Suprapubic skin (tissue), 4 donors: ENCODE measurements at regions not wholly inside any gene's neighbourhood (a gene's known extent, or its start where the extent isn't known, plus 50 kb on each side); places are given as distances from the start of the nearest gene placed in this dataset.

Source experiments
- DNase-seq, 2 donors: peaks; one replicate each; pipeline ENCODE4 v3.0.0-alpha.2; 2019; ENCODE audit warnings: low spot score in 2 of 2
- H3K27ac ChIP-seq: fragments of 200-600 bp; sonication (generic); one replicate; pipeline ENCODE4 v1.5.1; 2019
- H3K27me3 ChIP-seq: fragments of 200-600 bp; sonication (generic); one replicate; pipeline ENCODE4 v1.5.1; 2019
- H3K36me3 ChIP-seq: fragments of 200-600 bp; sonication (generic); one replicate; pipeline ENCODE4 v1.5.1; 2019
- H3K4me1 ChIP-seq: fragments of 200-600 bp; sonication (generic); one replicate; pipeline ENCODE4 v1.5.1; 2019
- H3K4me3 ChIP-seq: fragments of 200-600 bp; sonication (generic); one replicate; pipeline ENCODE4 v1.5.1; 2019; ENCODE audit warnings: mild to moderate bottlenecking
- H3K9me3 ChIP-seq: fragments of 200-600 bp; sonication (generic); one replicate; pipeline ENCODE4 v1.5.1; 2019
- EP300 ChIP-seq: sonication (generic); formaldehyde crosslinking; IDR thresholded peaks from one replicate; pipeline ENCODE4 v1.6.1; 2017; ENCODE audit warnings: antibody characterized with exemption
- POLR2A ChIP-seq, 2 donors: fragments of 450-650 bp; IDR thresholded peaks; one replicate each; pipeline ENCODE4 v1.6.1; 2017; ENCODE audit warnings: antibody characterized with exemption in 2 of 2, mild to moderate bottlenecking in 2 of 2, moderate library complexity in 2 of 2
- POLR2AphosphoS5 ChIP-seq, 3 donors: sonication (generic); formaldehyde crosslinking; IDR thresholded peaks; one replicate each; pipeline ENCODE4 v1.6.1; 2017; ENCODE audit warnings: antibody characterized with exemption in 3 of 3
- WGBS: methylation state at CpG from one replicate; pipeline ENCODE4 v1.1.5; 2018; 5-methylcytosine and 5-hydroxymethylcytosine counted together
- TF ChIP-seq, protein P1 (sequence below), 2 donors: fragments of 200-600 bp in 1 of 2; fragments of 450-650 bp in 1 of 2; sonication (generic) in 1 of 2; IDR thresholded peaks; one replicate each; pipeline ENCODE4 v1.5.1; 2016 to 2019; ENCODE audit warnings: antibody characterized with exemption in 2 of 2, mild to moderate bottlenecking in 1 of 2, moderate library complexity in 1 of 2

DNA sequence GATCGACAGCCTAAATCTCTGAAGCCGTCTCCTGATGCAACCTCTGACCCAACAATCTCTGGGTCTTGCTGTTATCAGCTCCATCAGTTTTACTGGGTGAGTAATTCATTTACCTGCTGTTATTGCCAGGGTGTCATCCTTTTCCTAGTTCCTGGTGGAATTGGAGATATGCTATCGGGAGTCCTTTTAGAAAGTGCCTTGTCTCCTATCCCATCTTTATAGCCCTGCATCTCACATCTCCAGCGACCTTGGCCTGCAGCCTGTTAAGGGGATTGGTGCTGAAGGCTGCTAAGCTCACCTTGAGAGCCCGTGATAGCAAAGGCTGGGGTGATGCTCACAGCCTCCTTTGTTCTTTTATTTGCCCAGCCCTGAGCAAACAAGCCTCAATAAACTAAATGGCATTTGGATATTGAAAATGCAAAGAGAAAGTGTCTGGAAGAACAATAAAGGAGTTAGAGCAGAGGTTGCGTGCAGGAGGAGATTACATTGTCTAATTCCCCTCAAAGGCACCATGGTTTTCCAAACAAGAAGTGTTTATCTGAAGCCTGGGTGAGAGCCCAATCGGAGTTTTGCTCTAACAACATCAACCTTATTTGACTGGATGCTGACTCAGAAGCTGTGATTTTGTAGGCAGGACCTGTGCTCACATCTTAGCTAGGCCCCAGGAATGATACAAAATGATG lies 101.8 kb downstream of the RPLP1 start:
- TF ChIP-seq EP300 (no peak), POLR2A (IDR thresholded peaks at IDR 0.05) (no peak), POLR2AphosphoS5 (IDR thresholded peaks at IDR 0.05) (no peak)
- TF ChIP-seq, protein P1, sequence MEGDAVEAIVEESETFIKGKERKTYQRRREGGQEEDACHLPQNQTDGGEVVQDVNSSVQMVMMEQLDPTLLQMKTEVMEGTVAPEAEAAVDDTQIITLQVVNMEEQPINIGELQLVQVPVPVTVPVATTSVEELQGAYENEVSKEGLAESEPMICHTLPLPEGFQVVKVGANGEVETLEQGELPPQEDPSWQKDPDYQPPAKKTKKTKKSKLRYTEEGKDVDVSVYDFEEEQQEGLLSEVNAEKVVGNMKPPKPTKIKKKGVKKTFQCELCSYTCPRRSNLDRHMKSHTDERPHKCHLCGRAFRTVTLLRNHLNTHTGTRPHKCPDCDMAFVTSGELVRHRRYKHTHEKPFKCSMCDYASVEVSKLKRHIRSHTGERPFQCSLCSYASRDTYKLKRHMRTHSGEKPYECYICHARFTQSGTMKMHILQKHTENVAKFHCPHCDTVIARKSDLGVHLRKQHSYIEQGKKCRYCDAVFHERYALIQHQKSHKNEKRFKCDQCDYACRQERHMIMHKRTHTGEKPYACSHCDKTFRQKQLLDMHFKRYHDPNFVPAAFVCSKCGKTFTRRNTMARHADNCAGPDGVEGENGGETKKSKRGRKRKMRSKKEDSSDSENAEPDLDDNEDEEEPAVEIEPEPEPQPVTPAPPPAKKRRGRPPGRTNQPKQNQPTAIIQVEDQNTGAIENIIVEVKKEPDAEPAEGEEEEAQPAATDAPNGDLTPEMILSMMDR (IDR thresholded peaks at IDR 0.05), result no peak
- WGBS, result 80% methylated on average over 7 of the region's 7 CpGs
- peaks cover 15% of the 10 kb centered on the region for H3K9me3 ChIP-seq
- H3K4me1 ChIP-seq, result no peaks in the 10 kb centered on the region
- H3K36me3 ChIP-seq, result no peaks in the 10 kb centered on the region
- DNase-seq, result no peak
- peaks cover 8% of the 10 kb centered on the region for H3K27me3 ChIP-seq
- H3K4me3 ChIP-seq, result no peak overlapping the region
- no peak overlapping the region for H3K27ac ChIP-seq

DNA sequence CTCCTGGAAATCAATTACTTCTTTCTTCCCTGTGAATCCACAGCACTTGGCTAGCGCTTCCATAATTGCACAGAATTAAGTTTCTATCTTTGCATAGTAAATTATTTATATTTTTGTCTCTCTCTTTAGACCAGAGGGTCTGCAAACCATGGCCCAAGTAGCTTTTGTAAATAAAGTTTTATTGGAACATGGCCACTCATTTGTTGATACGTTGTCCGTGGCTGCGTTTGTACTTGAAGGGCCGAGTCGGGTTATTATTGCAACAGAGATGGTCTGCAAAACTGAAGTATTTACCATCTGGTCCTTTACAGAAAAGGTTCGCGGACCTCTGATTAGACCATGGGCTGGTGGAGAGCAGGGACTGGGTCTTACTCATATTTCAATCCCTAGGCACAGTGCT lies 102.5 kb downstream of the RPLP1 start:
- H3K4me1 ChIP-seq, result no peaks in the 10 kb centered on the region
- peaks cover 15% of the 10 kb centered on the region for H3K9me3 ChIP-seq
- DNase-seq, result no peak
- no peak overlapping the region for H3K27ac ChIP-seq
- 94% methylated on average over 8 of the region's 8 CpGs for WGBS
- H3K4me3 ChIP-seq, result no peak overlapping the region
- TF ChIP-seq POLR2AphosphoS5 (IDR thresholded peaks at IDR 0.05) (no peak), POLR2A (IDR thresholded peaks at IDR 0.05) (no peak), EP300 (no peak)
- TF ChIP-seq, protein P1 (IDR thresholded peaks at IDR 0.05), result no peak
- peaks cover 4% of the 10 kb centered on the region for H3K27me3 ChIP-seq
- no peaks in the 10 kb centered on the region for H3K36me3 ChIP-seq

DNA sequence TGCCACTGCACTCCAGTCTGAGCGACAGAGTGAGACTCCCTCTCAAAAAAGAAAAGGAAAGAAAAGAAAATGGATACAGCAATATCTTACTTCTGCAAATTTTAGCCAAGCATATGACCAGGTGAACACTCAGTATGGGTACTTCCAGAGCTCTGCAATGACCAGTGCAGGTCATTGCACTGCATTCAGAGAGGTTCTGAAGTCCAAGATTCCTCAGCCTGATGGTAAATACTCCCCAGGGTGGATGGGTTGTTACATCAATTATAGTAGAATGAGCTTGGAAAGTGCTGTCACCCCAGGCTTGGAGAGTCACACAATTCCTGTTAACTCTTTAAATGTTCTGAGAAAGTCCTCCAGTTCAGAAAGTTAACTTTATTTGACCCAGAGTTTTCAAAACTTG lies 103.7 kb downstream of the RPLP1 start:
- peaks cover 9% of the 10 kb centered on the region for H3K9me3 ChIP-seq
- no peaks in the 10 kb centered on the region for H3K27me3 ChIP-seq
- H3K4me3 ChIP-seq, result no peak overlapping the region
- 100% methylated on average over 1 of the region's 1 CpG for WGBS
- H3K36me3 ChIP-seq, result no peaks in the 10 kb centered on the region
- TF ChIP-seq POLR2AphosphoS5 (IDR thresholded peaks at IDR 0.05), result no peak
- no peak for TF ChIP-seq POLR2A (IDR thresholded peaks at IDR 0.05)
- TF ChIP-seq, protein P1 (IDR thresholded peaks at IDR 0.05), result no peak
- TF ChIP-seq EP300, result no peak
- H3K4me1 ChIP-seq, result no peaks in the 10 kb centered on the region
- no peak for DNase-seq
- H3K27ac ChIP-seq, result no peak overlapping the region

DNA sequence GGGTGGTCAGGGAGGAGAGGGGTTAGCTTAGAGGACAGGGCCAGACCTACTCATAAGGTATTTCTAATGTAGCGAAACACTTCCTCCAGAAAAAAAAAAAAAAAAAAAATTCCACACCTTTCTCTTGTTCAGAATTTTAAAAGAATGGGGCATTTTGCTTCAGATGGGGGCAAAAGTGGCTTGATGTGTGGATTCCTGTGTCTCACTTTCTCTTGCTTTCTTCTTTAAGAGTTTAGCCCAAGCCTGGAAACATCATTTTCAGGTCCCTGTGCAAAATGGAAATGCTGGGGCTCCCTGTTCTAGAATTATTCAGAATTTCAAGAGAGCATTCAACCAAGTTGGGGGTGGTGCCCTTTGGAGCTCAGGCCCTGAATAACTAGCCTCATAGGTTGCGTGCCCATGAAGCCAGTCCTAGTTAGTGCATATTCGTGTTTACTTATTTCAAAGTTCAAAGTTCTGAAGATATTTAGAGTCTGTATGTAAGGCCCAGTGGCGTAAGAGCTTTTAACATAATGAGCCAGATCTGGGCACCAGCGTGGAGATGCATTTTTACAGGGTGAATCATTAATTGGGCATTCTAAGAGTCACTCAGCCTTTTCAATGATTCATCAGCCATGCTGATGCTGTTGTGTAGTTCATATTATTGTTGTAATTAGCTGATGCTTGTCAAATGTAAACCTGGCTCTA lies 104.5 kb downstream of the RPLP1 start:
- no peak for DNase-seq
- TF ChIP-seq, protein P1 (IDR thresholded peaks at IDR 0.05), result no peak
- no peak for TF ChIP-seq POLR2A (IDR thresholded peaks at IDR 0.05)
- TF ChIP-seq POLR2AphosphoS5 (IDR thresholded peaks at IDR 0.05), result no peak
- no peak for TF ChIP-seq EP300

DNA sequence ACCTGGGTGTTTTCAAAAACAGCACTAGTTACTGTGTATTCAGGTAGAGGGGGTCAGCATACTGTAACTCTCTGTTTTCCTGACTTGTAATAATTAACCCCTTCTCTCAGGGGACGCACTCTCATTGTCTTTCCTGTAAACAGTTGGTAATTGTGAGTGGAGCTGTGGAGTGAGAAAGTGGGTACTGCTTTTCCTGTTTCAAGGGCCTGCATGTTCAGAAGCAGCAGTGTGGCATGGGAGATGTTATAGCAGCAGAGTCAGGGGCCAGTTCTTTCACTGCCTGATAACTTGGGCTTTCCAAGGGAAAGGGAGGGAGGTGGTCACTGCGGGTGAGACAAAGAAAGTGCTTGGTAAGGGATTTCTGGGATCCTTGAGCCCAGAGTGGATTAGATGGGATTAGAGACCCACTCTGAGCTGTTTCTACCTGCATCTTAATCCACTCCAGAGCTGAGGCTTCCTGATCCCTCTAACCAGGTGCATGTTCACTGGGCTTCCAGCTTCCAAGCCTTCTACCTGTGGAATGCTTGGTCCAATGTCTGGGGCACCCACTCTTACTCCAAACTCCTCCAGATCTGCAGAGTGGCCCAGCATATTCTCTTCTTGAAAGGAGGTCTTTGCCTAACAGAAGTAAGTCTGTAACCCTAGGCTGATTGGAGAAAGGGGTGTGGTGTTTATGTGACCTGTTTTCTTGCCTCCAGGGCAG lies 105.2 kb downstream of the RPLP1 start:
- WGBS, result 78% methylated on average over 2 of the region's 2 CpGs
- Histone ChIP-seq H3K9me3 (no peaks in the 10 kb centered on the region), H3K36me3 (no peaks in the 10 kb centered on the region), H3K4me3 (no peak overlapping the region), H3K27ac (no peak overlapping the region), H3K4me1 (no peaks in the 10 kb centered on the region), H3K27me3 (peaks cover 6% of the 10 kb centered on the region)
- TF ChIP-seq POLR2AphosphoS5 (IDR thresholded peaks at IDR 0.05) (no peak), POLR2A (IDR thresholded peaks at IDR 0.05) (no peak), EP300 (no peak)
- TF ChIP-seq, protein P1 (IDR thresholded peaks at IDR 0.05), result no peak
- no peak for DNase-seq

More for the DNA sequence above, 104.5 kb downstream of the RPLP1 start:
- Histone ChIP-seq H3K27ac (no peak overlapping the region), H3K27me3 (peaks cover under 1% of the 10 kb centered on the region), H3K4me3 (no peak overlapping the region), H3K36me3 (no peaks in the 10 kb centered on the region), H3K9me3 (peaks cover 1% of the 10 kb centered on the region), H3K4me1 (no peaks in the 10 kb centered on the region)
- WGBS, result 45% methylated on average over 5 of the region's 5 CpGs
